ENCODE measurements at regions not wholly inside any gene's neighbourhood (a gene's known extent, or its start where the extent isn't known, plus 50 kb on each side); places are given as distances from the start of the nearest gene placed in this dataset.

DNA sequence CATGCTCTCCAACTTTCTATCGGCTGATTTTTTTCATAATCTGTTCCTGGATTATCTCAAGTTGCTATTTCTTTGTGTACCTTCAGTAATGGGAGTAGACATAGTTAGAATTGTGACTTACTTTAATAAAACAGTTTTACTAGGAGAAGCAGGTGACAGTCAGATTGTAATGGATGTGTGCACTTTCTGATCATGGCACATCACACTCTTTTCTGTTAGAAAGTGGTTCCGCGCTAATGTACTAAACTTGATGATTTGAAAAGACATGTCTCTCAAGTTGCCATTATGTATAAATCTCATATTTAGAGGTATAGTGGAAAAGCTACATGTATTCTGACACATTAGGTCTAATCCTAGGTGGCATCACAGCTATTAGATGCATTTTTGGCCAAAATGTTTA is 121.3 kb upstream of the CDH8 start:
- H3K4me1 ChIP-seq = no peaks in the 10 kb centered on the region
- no peaks in the 10 kb centered on the region for H3K36me3 ChIP-seq
- H3K9me3 ChIP-seq = no peaks in the 10 kb centered on the region
- H3K4me3 ChIP-seq = no peak overlapping the region
- H3K27ac ChIP-seq = no peak overlapping the region
- intact Hi-C loops (cut with DNase I; ENCODE audit: low total_unique reads) = no loop called here
- no peaks in the 10 kb centered on the region for H3K27me3 ChIP-seq
- no peak for TF ChIP-seq POLR2A (IDR thresholded peaks at IDR 0.05)
- TF ChIP-seq, protein P1, sequence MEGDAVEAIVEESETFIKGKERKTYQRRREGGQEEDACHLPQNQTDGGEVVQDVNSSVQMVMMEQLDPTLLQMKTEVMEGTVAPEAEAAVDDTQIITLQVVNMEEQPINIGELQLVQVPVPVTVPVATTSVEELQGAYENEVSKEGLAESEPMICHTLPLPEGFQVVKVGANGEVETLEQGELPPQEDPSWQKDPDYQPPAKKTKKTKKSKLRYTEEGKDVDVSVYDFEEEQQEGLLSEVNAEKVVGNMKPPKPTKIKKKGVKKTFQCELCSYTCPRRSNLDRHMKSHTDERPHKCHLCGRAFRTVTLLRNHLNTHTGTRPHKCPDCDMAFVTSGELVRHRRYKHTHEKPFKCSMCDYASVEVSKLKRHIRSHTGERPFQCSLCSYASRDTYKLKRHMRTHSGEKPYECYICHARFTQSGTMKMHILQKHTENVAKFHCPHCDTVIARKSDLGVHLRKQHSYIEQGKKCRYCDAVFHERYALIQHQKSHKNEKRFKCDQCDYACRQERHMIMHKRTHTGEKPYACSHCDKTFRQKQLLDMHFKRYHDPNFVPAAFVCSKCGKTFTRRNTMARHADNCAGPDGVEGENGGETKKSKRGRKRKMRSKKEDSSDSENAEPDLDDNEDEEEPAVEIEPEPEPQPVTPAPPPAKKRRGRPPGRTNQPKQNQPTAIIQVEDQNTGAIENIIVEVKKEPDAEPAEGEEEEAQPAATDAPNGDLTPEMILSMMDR (IDR thresholded peaks at IDR 0.05) = no peak
- no peak for DNase-seq

DNA sequence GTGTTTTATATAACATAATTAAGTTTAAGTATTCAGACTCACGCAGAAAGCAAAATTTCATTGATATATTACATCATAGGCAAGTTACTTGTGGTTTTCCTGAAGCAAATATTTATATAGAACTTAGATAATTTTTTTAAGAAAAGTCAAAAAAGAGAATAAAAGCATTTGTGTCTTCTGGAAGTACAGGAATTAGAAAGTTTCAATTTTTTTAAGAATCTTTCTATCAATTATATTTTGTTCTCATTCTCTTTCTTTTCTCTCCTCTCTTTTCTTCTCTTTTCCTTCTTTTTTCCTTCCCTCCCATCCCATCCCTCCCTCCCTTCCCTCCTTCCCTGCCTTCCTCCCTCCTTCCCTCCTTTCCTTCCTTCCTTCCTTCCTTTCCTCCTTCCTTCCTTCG is 120.7 kb upstream of the CDH8 start:
- Histone ChIP-seq H3K36me3 (no peaks in the 10 kb centered on the region), H3K27ac (no peak overlapping the region), H3K4me3 (no peak overlapping the region), H3K4me1 (no peaks in the 10 kb centered on the region), H3K27me3 (no peaks in the 10 kb centered on the region), H3K9me3 (no peaks in the 10 kb centered on the region)
- no peak for DNase-seq
- intact Hi-C loops (cut with DNase I; ENCODE audit: low total_unique reads) = no loop called here
- no peak for TF ChIP-seq POLR2A (IDR thresholded peaks at IDR 0.05)
- TF ChIP-seq, protein P1 (IDR thresholded peaks at IDR 0.05) = no peak

DNA sequence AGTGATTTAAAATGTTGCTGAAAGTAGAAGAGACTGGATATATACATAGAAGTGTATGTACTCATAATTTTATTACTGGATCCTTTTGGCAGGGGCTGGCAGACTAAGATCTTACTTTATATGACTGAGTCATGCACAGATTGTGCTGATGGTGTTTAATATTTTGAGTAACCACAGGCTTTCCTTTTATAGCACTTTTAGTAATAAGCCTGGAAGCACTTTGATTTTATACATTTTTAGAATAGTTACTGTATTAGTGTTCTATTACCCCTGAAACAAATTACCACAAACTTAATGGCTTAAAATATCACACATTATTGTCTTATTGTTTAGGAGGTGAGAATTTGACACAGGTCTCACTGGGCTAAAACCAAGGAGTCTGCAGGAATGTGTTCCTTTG is 113.4 kb upstream of the CDH8 start:
- Histone ChIP-seq H3K4me3 (no peak overlapping the region), H3K36me3 (no peaks in the 10 kb centered on the region), H3K4me1 (no peaks in the 10 kb centered on the region), H3K9me3 (no peaks in the 10 kb centered on the region), H3K27me3 (no peaks in the 10 kb centered on the region), H3K27ac (no peak overlapping the region)
- DNase-seq = no peak
- TF ChIP-seq, protein P1 (IDR thresholded peaks at IDR 0.05) = no peak
- no peak for TF ChIP-seq POLR2A (IDR thresholded peaks at IDR 0.05)
- intact Hi-C loops (cut with DNase I; ENCODE audit: low total_unique reads) = no loop called here

DNA sequence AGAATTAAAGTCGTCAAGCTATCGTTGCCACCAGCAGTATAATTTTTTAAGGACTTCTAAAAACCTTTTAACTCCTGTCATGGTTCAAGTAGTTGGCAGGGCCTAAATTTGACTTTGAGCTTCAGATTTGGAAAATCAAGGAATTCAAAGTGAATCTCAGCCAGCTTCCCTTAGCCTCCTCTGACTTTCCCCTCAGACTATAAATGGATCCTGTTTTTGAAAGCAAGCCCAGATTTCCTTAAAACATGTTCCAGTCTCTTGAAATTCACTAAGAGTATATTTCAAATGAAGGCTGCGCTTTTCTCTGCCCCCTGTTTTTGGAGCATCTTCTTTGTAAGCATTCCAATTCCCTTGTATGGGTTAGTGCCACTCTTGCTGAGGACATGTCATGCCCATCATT is 101.8 kb upstream of the CDH8 start:
- intact Hi-C loops (cut with DNase I; ENCODE audit: low total_unique reads) = no loop called here
- no peak for TF ChIP-seq POLR2A (IDR thresholded peaks at IDR 0.05)
- TF ChIP-seq, protein P1 (IDR thresholded peaks at IDR 0.05) = no peak
- Histone ChIP-seq H3K27ac (no peak overlapping the region), H3K4me3 (no peak overlapping the region), H3K36me3 (no peaks in the 10 kb centered on the region), H3K4me1 (no peaks in the 10 kb centered on the region), H3K27me3 (no peaks in the 10 kb centered on the region), H3K9me3 (no peaks in the 10 kb centered on the region)
- no peak for DNase-seq

DNA sequence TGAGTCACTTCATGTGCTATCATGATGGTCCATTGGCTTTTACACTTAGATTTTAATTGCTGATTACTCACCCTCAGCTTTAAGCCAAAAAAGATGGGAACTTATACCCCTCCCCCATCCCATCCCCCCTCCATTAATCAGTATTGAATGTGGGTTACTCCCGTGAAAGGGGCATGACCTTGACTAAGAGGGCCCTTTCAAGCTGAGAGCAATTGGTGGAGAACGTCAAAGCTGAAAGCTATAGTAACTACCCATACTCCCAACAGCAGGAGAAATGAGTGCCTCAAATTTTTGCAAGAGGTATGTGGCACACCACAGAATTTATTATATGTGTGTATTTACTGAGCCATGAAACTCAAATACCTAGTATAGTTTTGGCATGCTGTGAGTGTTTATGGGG is 99.7 kb upstream of the CDH8 start:
- no peaks in the 10 kb centered on the region for H3K36me3 ChIP-seq
- no peak overlapping the region for H3K4me3 ChIP-seq
- no peaks in the 10 kb centered on the region for H3K4me1 ChIP-seq
- TF ChIP-seq POLR2A (IDR thresholded peaks at IDR 0.05) = no peak
- TF ChIP-seq, protein P1 (IDR thresholded peaks at IDR 0.05) = no peak
- no peaks in the 10 kb centered on the region for H3K27me3 ChIP-seq
- intact Hi-C loops (cut with DNase I; ENCODE audit: low total_unique reads) = no loop called here
- no peaks in the 10 kb centered on the region for H3K9me3 ChIP-seq
- no peak for DNase-seq
- no peak overlapping the region for H3K27ac ChIP-seq

All from uterus (tissue), 3 donors.